GM12873 (cell line): ENCODE measurements at regions not wholly inside any gene's neighbourhood (a gene's known extent, or its start where the extent isn't known, plus 50 kb on each side); places are given as distances from the start of the nearest gene placed in this dataset.

ENCODE experiments used
- TF ChIP-seq, protein P1 (sequence below): IDR thresholded peaks from 2 replicates; pipeline ENCODE4 v1.5.1; 2012; ENCODE audit warnings: low read depth, mild to moderate bottlenecking, moderate library complexity, low read length, control low read depth; ENCODE audit not compliant: insufficient read depth; ENCODE audit errors: missing control alignments

DNA sequence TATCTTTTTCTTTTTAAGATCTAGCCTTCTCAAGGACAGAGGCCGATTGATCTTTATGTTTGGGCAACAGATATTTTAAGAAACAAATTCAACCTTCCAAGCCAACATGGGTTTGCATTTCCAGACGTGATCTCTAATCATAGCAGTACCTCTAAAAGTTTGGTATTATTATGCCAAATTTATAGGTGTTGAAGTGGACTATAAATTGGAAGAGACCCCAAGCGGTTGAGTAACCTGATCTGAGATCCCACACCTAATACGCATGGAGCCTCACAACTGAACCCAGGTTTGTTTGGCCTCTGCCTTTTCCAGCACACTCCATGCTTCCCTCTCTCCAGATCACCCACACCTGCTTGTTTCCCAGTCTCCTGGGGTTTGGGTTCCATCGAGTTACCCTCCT, 116.5 kb downstream of the DDX1 start:
- TF ChIP-seq, protein P1, sequence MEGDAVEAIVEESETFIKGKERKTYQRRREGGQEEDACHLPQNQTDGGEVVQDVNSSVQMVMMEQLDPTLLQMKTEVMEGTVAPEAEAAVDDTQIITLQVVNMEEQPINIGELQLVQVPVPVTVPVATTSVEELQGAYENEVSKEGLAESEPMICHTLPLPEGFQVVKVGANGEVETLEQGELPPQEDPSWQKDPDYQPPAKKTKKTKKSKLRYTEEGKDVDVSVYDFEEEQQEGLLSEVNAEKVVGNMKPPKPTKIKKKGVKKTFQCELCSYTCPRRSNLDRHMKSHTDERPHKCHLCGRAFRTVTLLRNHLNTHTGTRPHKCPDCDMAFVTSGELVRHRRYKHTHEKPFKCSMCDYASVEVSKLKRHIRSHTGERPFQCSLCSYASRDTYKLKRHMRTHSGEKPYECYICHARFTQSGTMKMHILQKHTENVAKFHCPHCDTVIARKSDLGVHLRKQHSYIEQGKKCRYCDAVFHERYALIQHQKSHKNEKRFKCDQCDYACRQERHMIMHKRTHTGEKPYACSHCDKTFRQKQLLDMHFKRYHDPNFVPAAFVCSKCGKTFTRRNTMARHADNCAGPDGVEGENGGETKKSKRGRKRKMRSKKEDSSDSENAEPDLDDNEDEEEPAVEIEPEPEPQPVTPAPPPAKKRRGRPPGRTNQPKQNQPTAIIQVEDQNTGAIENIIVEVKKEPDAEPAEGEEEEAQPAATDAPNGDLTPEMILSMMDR, result no peak

DNA sequence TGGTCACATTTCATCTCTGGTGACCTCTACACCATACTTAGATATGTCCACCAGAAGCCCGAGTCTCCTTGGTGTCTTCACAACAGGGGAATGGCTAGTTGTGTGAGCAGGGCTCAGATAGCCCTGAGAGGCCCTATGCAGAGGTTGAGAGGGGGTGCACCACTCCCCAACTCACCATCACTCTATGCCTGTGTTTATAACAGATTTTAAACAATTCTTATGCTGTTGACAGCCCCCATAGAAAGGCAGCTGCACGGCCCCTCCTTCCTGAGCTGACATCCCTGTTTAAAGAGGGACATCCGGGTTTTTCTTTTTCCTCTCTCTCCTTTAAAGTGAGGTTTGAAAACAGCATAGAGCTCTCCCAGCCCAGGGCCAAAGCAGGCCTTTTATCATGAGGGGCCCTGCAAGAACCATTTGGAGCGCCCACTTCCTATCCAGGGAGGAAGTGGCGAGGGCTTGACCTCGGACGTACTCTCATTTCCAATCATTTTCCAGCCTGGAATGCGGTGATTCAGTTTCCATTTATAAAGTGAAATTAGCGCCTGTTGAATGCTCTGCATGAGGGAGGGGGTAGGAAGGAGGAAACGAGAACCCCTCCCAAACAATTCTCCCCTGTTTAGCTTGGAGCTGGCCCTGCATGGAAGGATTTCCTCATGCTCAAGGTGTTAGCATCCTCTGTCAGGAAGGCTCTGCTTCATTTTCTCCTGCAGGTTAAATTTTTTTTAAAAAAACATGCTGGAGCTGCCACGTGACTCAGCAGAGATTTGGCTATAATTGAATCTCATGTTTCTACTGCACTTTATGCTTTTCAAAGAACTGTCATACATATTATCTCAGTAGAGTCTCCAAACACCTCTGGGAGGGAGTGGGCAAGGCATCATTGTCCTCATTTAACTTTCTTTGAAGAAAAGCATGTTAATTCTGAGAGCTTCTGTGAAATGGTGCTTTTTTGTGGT, 117.5 kb downstream of the DDX1 start:
- TF ChIP-seq, protein P1, result no peak

DNA sequence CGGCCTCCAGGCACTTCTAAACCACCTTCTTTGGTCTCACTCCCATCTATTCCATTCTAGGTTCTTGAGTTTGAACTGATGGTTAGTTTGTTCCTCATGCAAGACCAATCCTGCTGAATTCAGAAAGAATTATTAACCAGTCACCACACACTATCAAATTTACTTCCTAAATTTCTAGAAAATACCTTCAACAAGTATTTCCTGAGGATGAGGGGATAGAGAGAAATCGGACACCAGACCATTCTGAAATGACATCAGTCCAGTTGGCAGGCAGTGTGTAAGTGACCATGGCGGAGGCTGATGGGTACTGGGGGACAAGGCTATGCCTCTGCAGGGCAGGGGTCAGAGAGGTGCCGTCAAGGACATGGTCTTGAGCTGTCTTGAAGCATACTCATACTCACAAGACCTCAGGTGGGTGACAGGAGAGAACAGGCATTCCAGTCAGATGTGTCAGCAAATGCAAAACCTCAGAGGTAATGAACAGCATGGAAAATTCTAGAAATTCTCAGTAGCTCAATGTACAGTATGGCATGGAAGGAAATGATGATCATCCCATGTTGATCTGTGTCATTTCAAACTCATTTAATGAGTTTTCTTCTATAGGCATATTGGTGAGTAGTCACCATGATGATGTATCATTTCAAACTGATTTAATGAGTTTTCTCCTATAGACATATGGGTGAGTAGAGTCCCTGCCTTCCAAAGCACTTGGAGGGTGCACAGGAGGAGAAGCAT, 119.6 kb downstream of the DDX1 start:
- TF ChIP-seq, protein P1, result no peak

DNA sequence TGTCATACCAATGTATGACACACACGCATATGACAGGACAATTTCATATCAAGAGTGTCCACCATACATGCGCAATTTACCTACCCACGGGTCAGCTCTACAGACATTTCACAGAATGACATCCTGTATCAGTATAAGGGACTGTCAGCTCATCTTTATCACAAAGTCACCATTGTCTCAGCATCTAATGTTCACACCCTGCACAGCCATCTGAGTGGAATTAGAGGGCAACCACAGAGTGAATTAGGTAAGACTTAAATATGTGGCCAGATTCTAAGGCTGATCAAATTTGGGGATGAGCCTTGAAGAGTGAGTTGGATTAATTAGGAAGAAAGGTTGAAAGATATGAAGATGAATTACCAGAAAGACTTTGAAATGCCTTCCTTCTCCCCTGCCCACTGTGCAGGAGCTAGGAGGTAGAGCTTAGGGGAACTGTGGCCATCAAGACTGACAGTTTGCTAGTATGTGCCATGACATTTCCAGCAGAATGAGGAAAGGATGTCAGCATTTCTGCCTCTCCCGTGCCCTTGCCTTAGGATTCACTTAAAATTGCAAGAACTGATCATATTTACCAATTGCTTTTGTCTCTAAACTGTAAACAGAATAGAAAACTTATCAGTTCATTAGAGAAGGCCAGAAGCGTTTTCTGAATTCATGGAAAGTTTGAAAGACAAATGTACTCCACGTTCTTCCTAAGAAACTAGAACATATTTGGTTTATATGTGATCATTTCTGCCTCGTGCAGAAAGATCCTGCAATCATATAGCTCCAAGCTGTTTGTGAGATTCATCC, 121.1 kb downstream of the DDX1 start:
- TF ChIP-seq, protein P1, result no peak

DNA sequence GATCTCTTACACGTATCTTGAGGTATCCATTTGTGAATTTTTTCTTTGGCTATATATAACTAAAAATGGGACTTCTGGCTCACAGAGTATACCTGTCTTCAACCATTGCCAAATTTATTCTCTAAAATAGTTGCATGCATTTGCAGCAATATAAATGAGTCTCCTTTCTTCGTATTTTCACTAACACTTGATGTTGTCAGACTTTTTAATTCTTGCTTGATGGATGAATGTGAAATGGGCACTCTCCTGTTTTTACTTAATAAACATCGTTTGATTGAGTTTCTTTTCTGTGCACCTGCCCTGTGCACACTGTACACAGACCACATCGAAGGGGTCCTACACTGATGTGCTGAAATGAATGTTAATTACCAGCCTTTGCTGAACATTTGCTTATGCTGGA, 121.8 kb downstream of the DDX1 start:
- TF ChIP-seq, protein P1, result no peak

DNA sequence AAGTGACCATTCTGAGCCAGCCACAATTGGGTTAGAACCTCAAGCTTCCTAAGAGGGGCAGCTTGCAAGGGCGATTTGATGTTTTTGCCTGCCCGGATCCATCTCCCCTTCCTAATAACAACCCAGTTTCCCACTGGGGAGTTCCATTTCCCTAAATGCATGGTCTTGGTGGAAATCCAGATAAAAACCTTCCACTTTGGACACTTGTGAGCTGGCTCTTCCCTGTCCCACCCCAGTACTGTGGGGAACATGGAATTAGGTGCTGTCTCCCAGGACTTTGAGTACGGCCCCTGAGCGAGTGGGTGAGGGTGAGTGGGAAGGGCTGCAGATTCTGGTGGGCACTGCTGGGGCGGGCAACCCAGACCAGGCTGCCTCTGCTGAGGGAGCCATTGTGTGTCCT, 122.3 kb downstream of the DDX1 start:
- TF ChIP-seq, protein P1, result no peak
